Naive B cell (primary cell): ENCODE measurements at regions not wholly inside any gene's neighbourhood (a gene's known extent, or its start where the extent isn't known, plus 50 kb on each side); places are given as distances from the start of the nearest gene placed in this dataset.

Experiments
- ATAC-seq, 2 donors: fragments of 150-1000 bp; cut with Tn5 transposase; 2 replicates each; pipeline ENCODE4 v1.10.0; 2021; ENCODE audit warnings: low read depth in 2 of 2, mild to moderate bottlenecking in 2 of 2, moderate library complexity in 2 of 2
- DNase-seq: peaks from one replicate; pipeline ENCODE4 v3.0.0; 2022
- H3K27ac Mint-ChIP-seq, 6 donors: one replicate each; pipeline ENCODE4 v1.8.0; 2020 to 2022; ENCODE audit warnings: mild to moderate bottlenecking in 6 of 6, mixed read lengths in 6 of 6, moderate library complexity in 5 of 6, inconsistent platforms in 2 of 6
- H3K27me3 Mint-ChIP-seq, 3 donors: one replicate each; pipeline ENCODE4 v1.8.0; 2021 to 2022; ENCODE audit warnings: mixed read lengths in 3 of 3, mild to moderate bottlenecking in 1 of 3
- H3K36me3 Mint-ChIP-seq, 2 donors: one replicate each; pipeline ENCODE4 v1.8.0; 2020 to 2022; ENCODE audit warnings: mixed read lengths in 2 of 2, inconsistent platforms in 1 of 2, mild to moderate bottlenecking in 1 of 2
- H3K4me1 Mint-ChIP-seq, 3 donors: one replicate each; pipeline ENCODE4 v1.8.0; 2020 to 2022; ENCODE audit warnings: mixed read lengths in 3 of 3, inconsistent platforms in 1 of 3, mild to moderate bottlenecking in 1 of 3, moderate library complexity in 1 of 3
- H3K4me3 Mint-ChIP-seq, 8 donors: one replicate each; pipeline ENCODE4 v1.8.0; 2020 to 2022; ENCODE audit warnings: mild to moderate bottlenecking in 8 of 8, mixed read lengths in 8 of 8, moderate library complexity in 8 of 8, inconsistent platforms in 2 of 8
- H3K9me3 Mint-ChIP-seq, 7 donors: one replicate each; pipeline ENCODE4 v1.8.0; 2020 to 2022; ENCODE audit warnings: mixed read lengths in 7 of 7, mild to moderate bottlenecking in 5 of 7, inconsistent platforms in 2 of 7, moderate library complexity in 1 of 7

DNA sequence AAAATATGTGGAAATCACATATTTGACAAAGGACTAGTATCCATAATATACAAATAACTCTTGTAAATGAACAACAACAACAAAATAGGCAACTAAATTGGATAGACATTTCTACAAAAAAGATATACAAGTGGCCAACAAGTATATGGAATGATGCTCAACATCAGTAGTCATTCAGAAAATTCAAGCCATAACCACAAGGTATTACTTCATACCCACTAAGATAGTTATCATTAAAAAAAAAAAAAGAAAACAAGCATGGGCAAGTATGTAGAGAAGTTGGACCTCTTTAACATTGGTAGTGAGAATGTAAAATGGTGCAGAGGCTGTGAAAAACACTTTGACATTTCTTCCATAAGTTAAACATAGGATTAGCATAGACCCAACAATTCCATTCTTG is 80.8 kb downstream of the CYP26A1 start:
- H3K4me3 Mint-ChIP-seq: no peak overlapping the region
- no peak overlapping the region for H3K27ac Mint-ChIP-seq
- DNase-seq (no peak), ATAC-seq (no peak)
- peaks cover 0 to 12% (median 6%) of the 10 kb centered on the region in 3 donors for H3K4me1 Mint-ChIP-seq
- peaks cover 8 to 9% of the 10 kb centered on the region in 2 donors for H3K36me3 Mint-ChIP-seq
- peaks cover 6 to 11% (median 9%) of the 10 kb centered on the region in 3 donors for H3K27me3 Mint-ChIP-seq
- peaks cover 9 to 34% (median 25%) of the 10 kb centered on the region in 7 donors for H3K9me3 Mint-ChIP-seq

- Mint-ChIP-seq H3K27me3 (peaks cover 8 to 15% (median 14%) of the 10 kb centered on the region in 3 donors), H3K9me3 (peaks cover 13 to 34% (median 20%) of the 10 kb centered on the region in 7 donors), H3K36me3 (peaks cover 8 to 9% of the 10 kb centered on the region in 2 donors), H3K27ac (no peak overlapping the region), H3K4me3 (no peak overlapping the region), H3K4me1 (no peaks in the 10 kb centered on the region)
- DNase-seq (no peak), ATAC-seq (no peak)
These were observed 86.4 kb downstream of the CYP26A1 start for GRCh38 chr10:93160140-93160539.

DNA sequence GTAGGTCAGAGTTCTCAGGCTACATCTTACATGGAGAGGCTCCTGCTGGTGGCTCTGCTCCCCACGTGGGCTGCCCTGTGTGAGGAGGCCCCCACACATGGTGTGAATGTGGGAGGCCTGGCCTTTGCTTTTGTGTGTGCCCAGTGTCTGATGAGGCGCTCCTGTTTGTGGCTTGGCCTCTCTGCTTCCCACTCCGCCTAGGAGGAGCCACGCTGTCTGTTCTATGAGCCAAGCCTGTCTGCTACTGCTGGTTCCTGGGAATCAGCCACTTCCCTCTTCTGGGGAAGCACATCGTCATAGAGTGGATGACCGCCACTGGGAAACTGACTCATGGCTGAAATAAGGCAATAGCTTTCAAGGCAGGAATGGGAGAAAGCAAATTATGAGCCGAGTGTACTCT is 87.1 kb downstream of the CYP26A1 start:
- Mint-ChIP-seq H3K27me3 (peaks cover 9 to 12% (median 9%) of the 10 kb centered on the region in 3 donors), H3K4me3 (no peak overlapping the region), H3K9me3 (peaks cover 9 to 28% (median 16%) of the 10 kb centered on the region in 7 donors), H3K36me3 (peaks cover 2 to 3% of the 10 kb centered on the region in 2 donors), H3K27ac (no peak overlapping the region), H3K4me1 (peaks cover 0 to 2% (median under 1%) of the 10 kb centered on the region in 3 donors)
- ATAC-seq (no peak), DNase-seq (no peak)

DNA sequence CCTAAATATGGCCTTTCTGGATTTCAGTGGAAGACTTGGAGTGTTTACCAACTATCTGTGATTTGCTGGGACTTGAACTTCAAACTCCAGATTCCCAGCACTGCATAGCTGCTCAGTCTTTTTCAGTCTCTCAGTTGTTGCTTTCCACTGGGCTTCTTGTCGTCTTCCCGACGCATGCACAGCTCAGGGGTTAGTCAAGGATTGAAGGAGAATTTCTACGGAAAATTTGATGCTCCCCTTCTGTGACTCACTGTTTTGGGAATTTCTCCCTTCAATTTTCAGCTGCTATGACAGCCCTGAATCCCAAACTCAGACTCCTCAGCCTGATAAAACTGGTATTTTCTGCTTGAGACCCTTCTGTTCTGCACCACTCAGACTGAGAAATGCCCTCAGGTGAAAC is 91.7 kb downstream of the CYP26A1 start:
- Mint-ChIP-seq H3K9me3 (peaks cover 6 to 20% (median 17%) of the 10 kb centered on the region in 7 donors), H3K27ac (no peak overlapping the region), H3K4me1 (peaks cover 0 to 10% (median 8%) of the 10 kb centered on the region in 3 donors), H3K36me3 (peaks cover 8 to 11% of the 10 kb centered on the region in 2 donors), H3K4me3 (no peak overlapping the region), H3K27me3 (peaks cover 16 to 30% (median 20%) of the 10 kb centered on the region in 3 donors)
- ATAC-seq (no peak), DNase-seq (no peak)

DNA sequence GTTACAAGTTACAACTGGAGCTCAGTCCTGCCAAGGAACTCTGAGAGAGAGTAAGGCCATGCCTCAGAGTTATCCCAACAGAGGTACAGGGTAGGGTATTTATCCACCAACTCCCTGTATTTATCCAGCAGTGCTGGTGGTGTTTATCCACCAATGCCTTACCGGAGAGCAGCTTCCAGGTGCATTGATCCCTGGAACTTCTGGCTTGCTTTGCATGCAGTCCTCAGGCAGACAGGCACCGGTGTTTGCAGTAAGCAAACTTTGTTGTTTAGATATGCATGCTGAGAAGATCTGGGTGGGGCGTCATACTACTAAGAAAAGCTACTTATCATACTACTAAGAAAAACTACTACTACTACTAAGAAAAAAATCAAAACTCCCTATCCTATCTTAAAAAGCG is 92.4 kb downstream of the CYP26A1 start:
- no peak overlapping the region for H3K4me3 Mint-ChIP-seq
- ATAC-seq: no peak
- H3K9me3 Mint-ChIP-seq: peaks cover 9 to 27% (median 21%) of the 10 kb centered on the region in 7 donors
- H3K27ac Mint-ChIP-seq: no peak overlapping the region
- H3K4me1 Mint-ChIP-seq: peaks cover 0 to 10% (median 8%) of the 10 kb centered on the region in 3 donors
- peaks cover 16 to 30% (median 20%) of the 10 kb centered on the region in 3 donors for H3K27me3 Mint-ChIP-seq
- no peak for DNase-seq
- peaks cover 12 to 14% of the 10 kb centered on the region in 2 donors for H3K36me3 Mint-ChIP-seq

DNA sequence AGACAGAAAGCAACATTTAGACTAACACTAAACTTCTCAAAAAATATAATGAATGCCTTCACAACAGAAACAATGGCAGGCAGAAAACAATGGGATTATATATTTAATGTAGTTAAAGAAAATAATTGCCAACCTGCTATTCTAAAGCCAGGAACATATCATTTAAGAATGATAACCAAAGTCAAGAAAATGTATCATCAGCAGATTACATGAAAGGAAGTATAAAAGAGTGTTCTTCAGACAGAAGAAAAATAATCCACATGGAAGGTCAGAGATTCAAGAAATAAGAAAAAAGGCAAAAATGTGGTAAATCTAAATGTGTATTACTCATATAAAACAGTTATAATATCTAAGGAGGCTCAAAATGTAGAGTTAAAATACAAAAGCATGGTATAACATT is 98.1 kb downstream of the CYP26A1 start:
- peaks cover 12 to 14% of the 10 kb centered on the region in 2 donors for H3K36me3 Mint-ChIP-seq
- no peak overlapping the region for H3K27ac Mint-ChIP-seq
- DNase-seq (no peak), ATAC-seq (no peak)
- no peaks in the 10 kb centered on the region for H3K4me1 Mint-ChIP-seq
- H3K9me3 Mint-ChIP-seq: peaks cover 5 to 33% (median 23%) of the 10 kb centered on the region in 7 donors
- peaks cover 8 to 17% (median 11%) of the 10 kb centered on the region in 3 donors for H3K27me3 Mint-ChIP-seq
- H3K4me3 Mint-ChIP-seq: no peak overlapping the region

DNA sequence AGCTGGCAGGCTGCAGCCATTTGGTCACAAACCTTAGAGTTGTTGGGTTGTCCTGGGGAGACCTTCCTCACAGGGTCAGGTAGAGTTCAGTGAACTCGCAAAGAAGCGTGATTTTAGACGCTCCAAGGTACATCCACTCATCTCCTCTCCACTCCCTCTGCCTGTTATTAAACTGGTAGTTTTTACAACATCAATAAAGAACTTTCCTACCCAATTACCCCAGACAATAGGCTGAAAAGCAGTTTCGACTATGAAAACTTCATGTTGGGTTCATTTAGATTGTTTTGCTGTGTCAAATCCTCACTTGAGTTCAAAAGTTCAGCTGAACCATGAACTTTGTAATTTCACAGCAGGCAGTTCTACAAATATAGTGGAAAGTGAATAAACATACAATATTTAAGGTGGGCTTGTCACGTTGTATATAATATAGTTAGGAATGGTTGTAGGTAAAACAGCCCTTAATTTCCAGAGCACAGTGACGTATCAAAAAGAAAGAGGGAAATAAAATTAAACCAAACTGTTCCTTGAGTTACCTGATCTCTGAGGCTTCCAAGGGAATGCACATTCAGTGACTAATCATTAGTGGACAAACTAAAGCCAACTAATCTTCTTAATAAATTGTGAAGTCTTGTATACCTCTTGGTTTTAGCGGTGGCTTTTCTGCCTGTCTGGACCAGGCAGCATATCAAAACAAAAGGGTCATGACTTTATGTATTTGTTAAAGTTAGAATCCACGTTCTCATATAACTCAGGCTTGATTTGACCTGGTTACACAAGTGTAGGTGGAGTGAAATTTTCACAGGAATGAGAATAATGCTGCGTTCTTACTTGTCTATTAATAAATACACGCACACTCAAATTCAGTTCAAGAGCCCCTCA is 100.5 kb downstream of the CYP26A1 start:
- Mint-ChIP-seq H3K4me3 (no peak overlapping the region), H3K36me3 (peaks cover 5 to 12% of the 10 kb centered on the region in 2 donors), H3K9me3 (peaks cover 3 to 26% (median 17%) of the 10 kb centered on the region in 7 donors), H3K27ac (no peak overlapping the region), H3K27me3 (peaks cover 0 to 10% (median 8%) of the 10 kb centered on the region in 3 donors), H3K4me1 (no peaks in the 10 kb centered on the region)
- DNase-seq (no peak), ATAC-seq (no peak)

- DNase-seq (no peak), ATAC-seq (no peak)
- peaks cover 0 to 10% (median 8%) of the 10 kb centered on the region in 3 donors for H3K27me3 Mint-ChIP-seq
- no peaks in the 10 kb centered on the region for H3K4me1 Mint-ChIP-seq
- H3K4me3 Mint-ChIP-seq: no peak overlapping the region
- H3K27ac Mint-ChIP-seq: peak overlapping the region in 1 of 6 donors; percentile 6
- peaks cover 0 to 16% (median 7%) of the 10 kb centered on the region in 7 donors for H3K9me3 Mint-ChIP-seq
- H3K36me3 Mint-ChIP-seq: peaks cover 1 to 3% of the 10 kb centered on the region in 2 donors
These were observed 101.8 kb downstream of the CYP26A1 start for GRCh38 chr10:93175490-93175889.

- ATAC-seq (no peak), DNase-seq (no peak)
- Mint-ChIP-seq H3K4me3 (no peak overlapping the region), H3K4me1 (no peaks in the 10 kb centered on the region), H3K36me3 (no peaks in the 10 kb centered on the region), H3K27me3 (peaks cover 4 to 8% (median 6%) of the 10 kb centered on the region in 3 donors), H3K9me3 (peaks cover 0 to 2% (median 0%) of the 10 kb centered on the region in 7 donors), H3K27ac (peak overlapping the region in 1 of 6 donors; percentile 70)
These were observed 103.8 kb downstream of the CYP26A1 start for GRCh38 chr10:93177511-93177910.

DNA sequence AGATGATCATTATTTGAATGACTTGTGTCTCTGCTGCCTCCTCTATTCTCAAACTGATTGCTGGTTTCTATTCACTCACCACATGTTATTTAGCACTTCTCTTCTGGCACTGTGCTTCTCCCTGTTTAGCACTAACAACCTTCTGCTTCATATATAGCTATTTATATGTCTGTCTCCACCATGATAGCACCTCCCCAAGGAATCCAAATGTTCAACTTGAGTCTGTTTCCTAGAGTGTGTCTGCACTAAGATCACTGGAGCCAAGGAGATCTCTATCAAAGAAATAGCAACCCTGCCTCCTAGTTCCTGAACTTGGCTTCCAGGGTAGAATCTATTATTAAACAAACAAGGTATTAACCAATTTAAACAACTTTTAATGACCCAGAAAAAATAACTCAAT is 104.5 kb downstream of the CYP26A1 start:
- H3K4me3 Mint-ChIP-seq: no peak overlapping the region
- no peaks in the 10 kb centered on the region for H3K36me3 Mint-ChIP-seq
- no peaks in the 10 kb centered on the region for H3K4me1 Mint-ChIP-seq
- ATAC-seq: no peak
- no peak for DNase-seq
- H3K27me3 Mint-ChIP-seq: peaks cover 4 to 8% (median 8%) of the 10 kb centered on the region in 3 donors
- peak overlapping the region in 1 of 6 donors; percentile 71 for H3K27ac Mint-ChIP-seq
- peaks cover 0 to 2% (median 0%) of the 10 kb centered on the region in 7 donors for H3K9me3 Mint-ChIP-seq

GRCh38 chr10:93180482-93180931 is 106.8 kb downstream of the CYP26A1 start:
- no peak overlapping the region for H3K4me3 Mint-ChIP-seq
- H3K27me3 Mint-ChIP-seq: peaks cover 4 to 13% (median 8%) of the 10 kb centered on the region in 3 donors
- no peaks in the 10 kb centered on the region for H3K4me1 Mint-ChIP-seq
- DNase-seq (no peak), ATAC-seq (no peak)
- peaks cover 0 to 3% (median 0%) of the 10 kb centered on the region in 7 donors for H3K9me3 Mint-ChIP-seq
- no peaks in the 10 kb centered on the region for H3K36me3 Mint-ChIP-seq
- H3K27ac Mint-ChIP-seq: no peak overlapping the region

- peaks cover 0 to 3% (median 0%) of the 10 kb centered on the region in 7 donors for H3K9me3 Mint-ChIP-seq
- ATAC-seq (no peak), DNase-seq (no peak)
- H3K27me3 Mint-ChIP-seq: peaks cover 8 to 13% (median 9%) of the 10 kb centered on the region in 3 donors
- H3K4me1 Mint-ChIP-seq: no peaks in the 10 kb centered on the region
- H3K36me3 Mint-ChIP-seq: no peaks in the 10 kb centered on the region
- no peak overlapping the region for H3K4me3 Mint-ChIP-seq
- peak overlapping the region in 1 of 6 donors; percentile 65 for H3K27ac Mint-ChIP-seq
These were observed 107.8 kb downstream of the CYP26A1 start for GRCh38 chr10:93181271-93182048.

- H3K36me3 Mint-ChIP-seq: no peaks in the 10 kb centered on the region
- DNase-seq: no peak
- no peak overlapping the region for H3K27ac Mint-ChIP-seq
- H3K4me3 Mint-ChIP-seq: no peak overlapping the region
- H3K9me3 Mint-ChIP-seq: peaks cover 0 to 3% (median 0%) of the 10 kb centered on the region in 7 donors
- H3K4me1 Mint-ChIP-seq: no peaks in the 10 kb centered on the region
- no peak for ATAC-seq
- peaks cover 8 to 13% (median 9%) of the 10 kb centered on the region in 3 donors for H3K27me3 Mint-ChIP-seq
These were observed 108.3 kb downstream of the CYP26A1 start for GRCh38 chr10:93182049-93182327.
